ENCODE measurements at regions not wholly inside any gene's neighbourhood (a gene's known extent, or its start where the extent isn't known, plus 50 kb on each side); places are given as distances from the start of the nearest gene placed in this dataset.

GRCh38 chr5:114952876-114953275, 216.8 kb downstream of the TRIM36 start:
- WGBS, 2 donors, result 81 to 84% methylated on average over 5 of the region's 5 CpGs
- no peaks in the 10 kb centered on the region for H3K36me3 ChIP-seq (ENCODE audit: control insufficient read depth in 4 of 4, insufficient read depth in 4 of 4, low read length in 4 of 4)
- no peak overlapping the region for H3K4me3 ChIP-seq
- no peak overlapping the region for H3K27ac ChIP-seq (ENCODE audit: low read depth in 1 of 2, low read length in 1 of 2)
- ATAC-seq (ENCODE audit: insufficient read depth, low FRiP score), result no peak
- no peak for TF ChIP-seq CTCF (IDR thresholded peaks at IDR 0.05; ENCODE audit: control extremely low read depth, extremely low read depth)
- H3K27me3 ChIP-seq (ENCODE audit: control insufficient read depth in 3 of 3, insufficient read depth in 3 of 3, low read length in 2 of 3), result no peaks in the 10 kb centered on the region
- H3K4me1 ChIP-seq (ENCODE audit: control insufficient read depth in 5 of 5, insufficient read depth in 5 of 5, low read length in 5 of 5), result no peaks in the 10 kb centered on the region
- H3K9ac ChIP-seq (ENCODE audit: insufficient read depth in 1 of 2, low read length in 2 of 2), result no peak overlapping the region
- peaks cover 0 to 3% (median 0%) of the 10 kb centered on the region in 4 donors for H3K9me3 ChIP-seq (ENCODE audit: control insufficient read depth in 4 of 4, insufficient read depth in 3 of 4, low read length in 3 of 4)
- DNase-seq, result no peak

GRCh38 chr5:114949756-114950155, 220.0 kb downstream of the TRIM36 start:
- H3K36me3 ChIP-seq (ENCODE audit: control insufficient read depth in 4 of 4, insufficient read depth in 4 of 4, low read length in 4 of 4), result no peaks in the 10 kb centered on the region
- H3K27me3 ChIP-seq (ENCODE audit: control insufficient read depth in 3 of 3, insufficient read depth in 3 of 3, low read length in 2 of 3), result no peaks in the 10 kb centered on the region
- no peaks in the 10 kb centered on the region for H3K9me3 ChIP-seq (ENCODE audit: control insufficient read depth in 4 of 4, insufficient read depth in 3 of 4, low read length in 3 of 4)
- no peak for DNase-seq
- no peaks in the 10 kb centered on the region for H3K4me1 ChIP-seq (ENCODE audit: control insufficient read depth in 5 of 5, insufficient read depth in 5 of 5, low read length in 5 of 5)
- H3K4me3 ChIP-seq, result no peak overlapping the region
- H3K9ac ChIP-seq (ENCODE audit: insufficient read depth in 1 of 2, low read length in 2 of 2), result no peak overlapping the region
- no peak for ATAC-seq (ENCODE audit: insufficient read depth, low FRiP score)
- no peak for TF ChIP-seq CTCF (IDR thresholded peaks at IDR 0.05; ENCODE audit: control extremely low read depth, extremely low read depth)
- H3K27ac ChIP-seq (ENCODE audit: low read depth in 1 of 2, low read length in 1 of 2), result no peak overlapping the region

- Histone ChIP-seq H3K27ac (ENCODE audit: low read depth in 1 of 2, low read length in 1 of 2) (no peak overlapping the region), H3K9ac (ENCODE audit: insufficient read depth in 1 of 2, low read length in 2 of 2) (no peak overlapping the region), H3K4me3 (no peak overlapping the region), H3K27me3 (ENCODE audit: control insufficient read depth in 3 of 3, insufficient read depth in 3 of 3, low read length in 2 of 3) (no peaks in the 10 kb centered on the region), H3K9me3 (ENCODE audit: control insufficient read depth in 4 of 4, insufficient read depth in 3 of 4, low read length in 3 of 4) (no peaks in the 10 kb centered on the region), H3K4me1 (ENCODE audit: control insufficient read depth in 5 of 5, insufficient read depth in 5 of 5, low read length in 5 of 5) (no peaks in the 10 kb centered on the region), H3K36me3 (ENCODE audit: control insufficient read depth in 4 of 4, insufficient read depth in 4 of 4, low read length in 4 of 4) (no peaks in the 10 kb centered on the region)
- WGBS, 2 donors, result 80 to 84% methylated on average over 3 of the region's 3 CpGs
- no peak for TF ChIP-seq CTCF (IDR thresholded peaks at IDR 0.05; ENCODE audit: control extremely low read depth, extremely low read depth)
- ATAC-seq (ENCODE audit: insufficient read depth, low FRiP score) (no peak), DNase-seq (no peak)
These were observed 220.6 kb downstream of the TRIM36 start for GRCh38 chr5:114948986-114949621.

- WGBS, 2 donors, result 63 to 78% methylated on average over 2 of the region's 2 CpGs
These were observed 221.3 kb downstream of the TRIM36 start for GRCh38 chr5:114948363-114948762.

More at GRCh38 chr5:114948363-114948762, 221.3 kb downstream of the TRIM36 start:
- Histone ChIP-seq H3K9me3 (ENCODE audit: control insufficient read depth in 4 of 4, insufficient read depth in 3 of 4, low read length in 3 of 4) (peaks cover 0 to 2% (median 0%) of the 10 kb centered on the region in 4 donors), H3K4me3 (no peak overlapping the region), H3K9ac (ENCODE audit: insufficient read depth in 1 of 2, low read length in 2 of 2) (no peak overlapping the region), H3K27ac (ENCODE audit: low read depth in 1 of 2, low read length in 1 of 2) (no peak overlapping the region), H3K36me3 (ENCODE audit: control insufficient read depth in 4 of 4, insufficient read depth in 4 of 4, low read length in 4 of 4) (no peaks in the 10 kb centered on the region), H3K4me1 (ENCODE audit: control insufficient read depth in 5 of 5, insufficient read depth in 5 of 5, low read length in 5 of 5) (no peaks in the 10 kb centered on the region), H3K27me3 (ENCODE audit: control insufficient read depth in 3 of 3, insufficient read depth in 3 of 3, low read length in 2 of 3) (no peaks in the 10 kb centered on the region)
- no peak for ATAC-seq (ENCODE audit: insufficient read depth, low FRiP score)
- TF ChIP-seq CTCF (IDR thresholded peaks at IDR 0.05; ENCODE audit: control extremely low read depth, extremely low read depth), result no peak
- DNase-seq, result no peak

Measured in lung (tissue), 11 donors.